ENCODE measurements at regions not wholly inside any gene's neighbourhood (a gene's known extent, or its start where the extent isn't known, plus 50 kb on each side); places are given as distances from the start of the nearest gene placed in this dataset.

GRCh38 chr1:239636347-239636746, 250.0 kb downstream of the CHRM3 start:
- no peak overlapping the region for H2AFZ ChIP-seq (ENCODE audit: low read length)
- H3K4me1 ChIP-seq (ENCODE audit: low read length), result no peaks in the 10 kb centered on the region
- H3K27me3 ChIP-seq (ENCODE audit: low read length), result no peaks in the 10 kb centered on the region
- H3K9me2 ChIP-seq (replicated peaks; ENCODE audit: insufficient read depth, low read length), result no peaks in the 10 kb centered on the region
- no peaks in the 10 kb centered on the region for H3K79me2 ChIP-seq (ENCODE audit: low read length)
- no peak overlapping the region for H3K27ac ChIP-seq (ENCODE audit: low read length)
- no peaks in the 10 kb centered on the region for H3K36me3 ChIP-seq (ENCODE audit: insufficient read depth, low read length)
- H3K4me2 ChIP-seq (ENCODE audit: low read depth, low read length, poor library complexity, severe bottlenecking), result no peak overlapping the region
- H3K4me3 ChIP-seq (ENCODE audit: low read length), result no peak overlapping the region
- no peak for DNase-seq
- no peaks in the 10 kb centered on the region for H4K20me1 ChIP-seq (ENCODE audit: insufficient read depth, low read depth, low read length)
- peaks cover 19% of the 10 kb centered on the region for H3K9me3 ChIP-seq (ENCODE audit: low read length)
- H3K9ac ChIP-seq (ENCODE audit: low read length), result no peak overlapping the region

- Histone ChIP-seq H3K36me3 (ENCODE audit: insufficient read depth, low read length) (no peaks in the 10 kb centered on the region), H3K4me1 (ENCODE audit: low read length) (no peaks in the 10 kb centered on the region), H3K4me3 (ENCODE audit: low read length) (no peak overlapping the region), H3K9ac (ENCODE audit: low read length) (no peak overlapping the region), H3K27me3 (ENCODE audit: low read length) (no peaks in the 10 kb centered on the region), H3K9me2 (replicated peaks; ENCODE audit: insufficient read depth, low read length) (no peaks in the 10 kb centered on the region), H3K79me2 (ENCODE audit: low read length) (no peaks in the 10 kb centered on the region), H2AFZ (ENCODE audit: low read length) (no peak overlapping the region), H3K9me3 (ENCODE audit: low read length) (peaks cover 12% of the 10 kb centered on the region), H3K4me2 (ENCODE audit: low read depth, low read length, poor library complexity, severe bottlenecking) (no peak overlapping the region), H4K20me1 (ENCODE audit: insufficient read depth, low read depth, low read length) (no peaks in the 10 kb centered on the region), H3K27ac (ENCODE audit: low read length) (no peak overlapping the region)
- no peak for DNase-seq
These were observed 258.2 kb downstream of the CHRM3 start for GRCh38 chr1:239644604-239645003.

- Histone ChIP-seq H3K4me1 (ENCODE audit: low read length) (no peaks in the 10 kb centered on the region), H3K4me2 (ENCODE audit: low read depth, low read length, poor library complexity, severe bottlenecking) (no peak overlapping the region), H3K9ac (ENCODE audit: low read length) (no peak overlapping the region), H3K79me2 (ENCODE audit: low read length) (no peaks in the 10 kb centered on the region), H3K9me3 (ENCODE audit: low read length) (peaks cover 12% of the 10 kb centered on the region), H3K9me2 (replicated peaks; ENCODE audit: insufficient read depth, low read length) (no peaks in the 10 kb centered on the region), H3K27ac (ENCODE audit: low read length) (no peak overlapping the region), H3K4me3 (ENCODE audit: low read length) (no peak overlapping the region), H2AFZ (ENCODE audit: low read length) (no peak overlapping the region), H3K36me3 (ENCODE audit: insufficient read depth, low read length) (no peaks in the 10 kb centered on the region), H3K27me3 (ENCODE audit: low read length) (no peaks in the 10 kb centered on the region), H4K20me1 (ENCODE audit: insufficient read depth, low read depth, low read length) (no peaks in the 10 kb centered on the region)
- no peak for DNase-seq
These were observed 260.7 kb downstream of the CHRM3 start for GRCh38 chr1:239647045-239647444.

- no peaks in the 10 kb centered on the region for H3K4me1 ChIP-seq (ENCODE audit: low read length)
- H4K20me1 ChIP-seq (ENCODE audit: insufficient read depth, low read depth, low read length), result no peaks in the 10 kb centered on the region
- H3K79me2 ChIP-seq (ENCODE audit: low read length), result no peaks in the 10 kb centered on the region
- H3K4me3 ChIP-seq (ENCODE audit: low read length), result no peak overlapping the region
- no peaks in the 10 kb centered on the region for H3K9me2 ChIP-seq (replicated peaks; ENCODE audit: insufficient read depth, low read length)
- DNase-seq, result no peak
- no peak overlapping the region for H2AFZ ChIP-seq (ENCODE audit: low read length)
- H3K4me2 ChIP-seq (ENCODE audit: low read depth, low read length, poor library complexity, severe bottlenecking), result no peak overlapping the region
- H3K27me3 ChIP-seq (ENCODE audit: low read length), result no peaks in the 10 kb centered on the region
- H3K9me3 ChIP-seq (ENCODE audit: low read length), result peaks cover 12% of the 10 kb centered on the region
- no peak overlapping the region for H3K9ac ChIP-seq (ENCODE audit: low read length)
- no peak overlapping the region for H3K27ac ChIP-seq (ENCODE audit: low read length)
- H3K36me3 ChIP-seq (ENCODE audit: insufficient read depth, low read length), result no peaks in the 10 kb centered on the region
These were observed 261.7 kb downstream of the CHRM3 start for GRCh38 chr1:239647964-239648632.

GRCh38 chr1:239655023-239655422, 268.7 kb downstream of the CHRM3 start:
- H3K9me2 ChIP-seq (replicated peaks; ENCODE audit: insufficient read depth, low read length), result no peaks in the 10 kb centered on the region
- H3K9me3 ChIP-seq (ENCODE audit: low read length), result peaks cover 13% of the 10 kb centered on the region
- H3K9ac ChIP-seq (ENCODE audit: low read length), result no peak overlapping the region
- no peaks in the 10 kb centered on the region for H3K79me2 ChIP-seq (ENCODE audit: low read length)
- no peak overlapping the region for H3K4me2 ChIP-seq (ENCODE audit: low read depth, low read length, poor library complexity, severe bottlenecking)
- H3K4me1 ChIP-seq (ENCODE audit: low read length), result no peaks in the 10 kb centered on the region
- H3K27me3 ChIP-seq (ENCODE audit: low read length), result no peaks in the 10 kb centered on the region
- H3K36me3 ChIP-seq (ENCODE audit: insufficient read depth, low read length), result no peaks in the 10 kb centered on the region
- H3K4me3 ChIP-seq (ENCODE audit: low read length), result no peak overlapping the region
- DNase-seq, result no peak
- no peak overlapping the region for H3K27ac ChIP-seq (ENCODE audit: low read length)
- H4K20me1 ChIP-seq (ENCODE audit: insufficient read depth, low read depth, low read length), result no peaks in the 10 kb centered on the region
- H2AFZ ChIP-seq (ENCODE audit: low read length), result no peak overlapping the region

GRCh38 chr1:239657291-239657690, 270.9 kb downstream of the CHRM3 start:
- Histone ChIP-seq H3K9me2 (replicated peaks; ENCODE audit: insufficient read depth, low read length) (no peaks in the 10 kb centered on the region), H3K4me3 (ENCODE audit: low read length) (no peak overlapping the region), H3K9me3 (ENCODE audit: low read length) (peaks cover 13% of the 10 kb centered on the region), H3K9ac (ENCODE audit: low read length) (no peak overlapping the region), H3K4me1 (ENCODE audit: low read length) (no peaks in the 10 kb centered on the region), H2AFZ (ENCODE audit: low read length) (no peak overlapping the region), H3K27me3 (ENCODE audit: low read length) (no peaks in the 10 kb centered on the region), H3K27ac (ENCODE audit: low read length) (no peak overlapping the region), H4K20me1 (ENCODE audit: insufficient read depth, low read depth, low read length) (no peaks in the 10 kb centered on the region), H3K79me2 (ENCODE audit: low read length) (no peaks in the 10 kb centered on the region), H3K36me3 (ENCODE audit: insufficient read depth, low read length) (no peaks in the 10 kb centered on the region), H3K4me2 (ENCODE audit: low read depth, low read length, poor library complexity, severe bottlenecking) (no peak overlapping the region)
- DNase-seq, result no peak

GRCh38 chr1:239662950-239663349, 276.6 kb downstream of the CHRM3 start:
- Histone ChIP-seq H3K9me3 (ENCODE audit: low read length) (peaks cover 16% of the 10 kb centered on the region), H3K4me2 (ENCODE audit: low read depth, low read length, poor library complexity, severe bottlenecking) (no peak overlapping the region), H3K4me3 (ENCODE audit: low read length) (no peak overlapping the region), H3K36me3 (ENCODE audit: insufficient read depth, low read length) (no peaks in the 10 kb centered on the region), H3K27ac (ENCODE audit: low read length) (no peak overlapping the region), H3K79me2 (ENCODE audit: low read length) (no peaks in the 10 kb centered on the region), H3K9me2 (replicated peaks; ENCODE audit: insufficient read depth, low read length) (no peaks in the 10 kb centered on the region), H3K4me1 (ENCODE audit: low read length) (no peaks in the 10 kb centered on the region), H3K27me3 (ENCODE audit: low read length) (no peaks in the 10 kb centered on the region), H2AFZ (ENCODE audit: low read length) (no peak overlapping the region), H4K20me1 (ENCODE audit: insufficient read depth, low read depth, low read length) (no peaks in the 10 kb centered on the region), H3K9ac (ENCODE audit: low read length) (no peak overlapping the region)
- DNase-seq, result no peak

GRCh38 chr1:239672256-239672655, 285.9 kb downstream of the CHRM3 start:
- Histone ChIP-seq H3K9me2 (replicated peaks; ENCODE audit: insufficient read depth, low read length) (no peaks in the 10 kb centered on the region), H4K20me1 (ENCODE audit: insufficient read depth, low read depth, low read length) (no peaks in the 10 kb centered on the region), H3K27ac (ENCODE audit: low read length) (no peak overlapping the region), H3K4me2 (ENCODE audit: low read depth, low read length, poor library complexity, severe bottlenecking) (no peak overlapping the region), H3K36me3 (ENCODE audit: insufficient read depth, low read length) (no peaks in the 10 kb centered on the region), H3K79me2 (ENCODE audit: low read length) (no peaks in the 10 kb centered on the region), H3K4me3 (ENCODE audit: low read length) (no peak overlapping the region), H2AFZ (ENCODE audit: low read length) (no peak overlapping the region), H3K27me3 (ENCODE audit: low read length) (no peaks in the 10 kb centered on the region), H3K9ac (ENCODE audit: low read length) (no peak overlapping the region), H3K9me3 (ENCODE audit: low read length) (peaks cover 15% of the 10 kb centered on the region), H3K4me1 (ENCODE audit: low read length) (no peaks in the 10 kb centered on the region)
- DNase-seq, result no peak
